Astrocyte (in vitro differentiated cells and primary cell): ENCODE measurements at regions not wholly inside any gene's neighbourhood (a gene's known extent, or its start where the extent isn't known, plus 50 kb on each side); places are given as distances from the start of the nearest gene placed in this dataset.

Source experiments
- DNase-seq: peaks from one replicate; pipeline ENCODE4 v3.0.0-alpha.2; 2010; ENCODE audit warnings: low read depth
- FAIRE-seq: peaks from 2 replicates; lab custom pipeline; 2011; peaks lifted over from hg19 to GRCh38; lab: Jason Lieb, UNC
- H2AFZ ChIP-seq: 2 replicates; pipeline ENCODE4 v1.6.0; 2012; ENCODE audit warnings: low read depth, low read length, inconsistent platforms
- H3K27ac ChIP-seq: 2 replicates; pipeline ENCODE4 v1.5.1; 2011; ENCODE audit warnings: low read depth, low read length, inconsistent platforms
- H3K27me3 ChIP-seq: 2 replicates; pipeline ENCODE4 v1.6.0; 2011; ENCODE audit warnings: low read length, inconsistent platforms; ENCODE audit not compliant: insufficient read depth
- H3K36me3 ChIP-seq: 2 replicates; pipeline ENCODE4 v1.5.1; 2011; ENCODE audit warnings: low read length, inconsistent platforms; ENCODE audit not compliant: insufficient read depth
- H3K4me1 ChIP-seq: 2 replicates; pipeline ENCODE4 v1.5.1; 2011; ENCODE audit warnings: low read length, inconsistent platforms; ENCODE audit not compliant: insufficient read depth
- H3K4me2 ChIP-seq: 2 replicates; pipeline ENCODE4 v1.6.0; 2012; ENCODE audit warnings: low read length, inconsistent platforms
- H3K4me3 ChIP-seq: 2 replicates; pipeline ENCODE4 v1.5.1; 2011; ENCODE audit warnings: low read depth, mild to moderate bottlenecking, low read length, inconsistent platforms; ENCODE audit not compliant: insufficient read depth
- H3K79me2 ChIP-seq: 2 replicates; pipeline ENCODE4 v1.6.0; 2012; ENCODE audit warnings: mild to moderate bottlenecking, low read length, inconsistent platforms; ENCODE audit not compliant: insufficient read depth
- H3K9ac ChIP-seq: 2 replicates; pipeline ENCODE4 v1.6.0; 2012; ENCODE audit warnings: mild to moderate bottlenecking, low read length, inconsistent platforms
- H3K9me3 ChIP-seq: 2 replicates; pipeline ENCODE4 v1.5.1; 2012; ENCODE audit warnings: low read depth, mild to moderate bottlenecking, low read length, inconsistent platforms; ENCODE audit not compliant: insufficient read depth
- H4K20me1 ChIP-seq: 2 replicates; pipeline ENCODE4 v1.6.0; 2012; ENCODE audit warnings: low read length, inconsistent platforms; ENCODE audit not compliant: insufficient read depth
- H3K27ac Mint-ChIP-seq: one replicate; pipeline ENCODE4 v1.8.0; 2021; ENCODE audit warnings: mild to moderate bottlenecking, mixed read lengths; ENCODE audit not compliant: unreplicated experiment
- H3K27me3 Mint-ChIP-seq: one replicate; pipeline ENCODE4 v1.8.0; 2021; ENCODE audit warnings: low read depth, mixed read lengths; ENCODE audit not compliant: unreplicated experiment
- H3K36me3 Mint-ChIP-seq: one replicate; pipeline ENCODE4 v1.8.0; 2021; ENCODE audit warnings: low read depth, mixed read lengths; ENCODE audit not compliant: unreplicated experiment
- H3K4me1 Mint-ChIP-seq: one replicate; pipeline ENCODE4 v1.8.0; 2021; ENCODE audit warnings: low read depth, mixed read lengths; ENCODE audit not compliant: unreplicated experiment
- H3K4me3 Mint-ChIP-seq: one replicate; pipeline ENCODE4 v1.8.0; 2021; ENCODE audit warnings: mild to moderate bottlenecking, moderate library complexity, mixed read lengths; ENCODE audit not compliant: unreplicated experiment
- H3K9me3 Mint-ChIP-seq: one replicate; pipeline ENCODE4 v1.8.0; 2021; ENCODE audit warnings: mild to moderate bottlenecking, mixed read lengths; ENCODE audit not compliant: unreplicated experiment
- EZH2 ChIP-seq: IDR thresholded peaks from 2 replicates; pipeline ENCODE4 v1.6.1; 2012; ENCODE audit warnings: mild to moderate bottlenecking, low read length, inconsistent platforms; ENCODE audit not compliant: insufficient read depth
- TF ChIP-seq, protein P1 (sequence below): IDR thresholded peaks from 2 replicates; pipeline ENCODE4 v1.5.1; 2011; ENCODE audit warnings: low read depth, mild to moderate bottlenecking, inconsistent platforms, low read length, moderate library complexity; ENCODE audit not compliant: insufficient read depth

DNA sequence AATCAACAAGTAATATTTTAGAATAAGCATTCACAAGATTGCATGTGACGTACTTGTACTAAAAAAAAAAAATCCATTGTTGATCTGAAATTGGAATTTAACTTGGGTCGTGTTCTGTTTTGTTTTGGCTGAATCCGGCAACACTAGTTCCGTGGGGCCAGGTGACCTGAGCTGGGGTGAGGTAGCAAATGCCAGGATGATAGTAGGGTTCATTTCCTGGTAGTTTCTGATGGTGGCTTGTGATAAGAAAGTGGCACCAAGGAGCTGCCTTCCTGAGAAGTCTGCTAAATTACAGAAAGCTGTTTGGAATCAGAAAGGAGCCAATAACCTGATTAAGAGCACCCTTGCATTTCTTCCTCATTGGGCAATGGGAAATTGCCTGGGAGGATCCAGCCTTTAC, 126.4 kb upstream of the DLX2 start:
- Mint-ChIP-seq H3K27me3 (peaks cover 10% of the 10 kb centered on the region), H3K9me3 (no peaks in the 10 kb centered on the region), H3K27ac (no peak overlapping the region), H3K36me3 (no peaks in the 10 kb centered on the region), H3K4me3 (no peak overlapping the region), H3K4me1 (peaks cover 17% of the 10 kb centered on the region)
- Histone ChIP-seq H3K4me2 (no peak overlapping the region), H2AFZ (no peak overlapping the region), H3K27me3 (no peaks in the 10 kb centered on the region), H3K36me3 (no peaks in the 10 kb centered on the region), H3K9ac (no peak overlapping the region), H4K20me1 (no peaks in the 10 kb centered on the region), H3K9me3 (no peaks in the 10 kb centered on the region), H3K4me3 (no peak overlapping the region), H3K27ac (no peak overlapping the region), H3K4me1 (peaks cover 16% of the 10 kb centered on the region), H3K79me2 (no peaks in the 10 kb centered on the region)
- TF ChIP-seq EZH2 = no peak
- no peak for FAIRE-seq
- no peak for DNase-seq

DNA sequence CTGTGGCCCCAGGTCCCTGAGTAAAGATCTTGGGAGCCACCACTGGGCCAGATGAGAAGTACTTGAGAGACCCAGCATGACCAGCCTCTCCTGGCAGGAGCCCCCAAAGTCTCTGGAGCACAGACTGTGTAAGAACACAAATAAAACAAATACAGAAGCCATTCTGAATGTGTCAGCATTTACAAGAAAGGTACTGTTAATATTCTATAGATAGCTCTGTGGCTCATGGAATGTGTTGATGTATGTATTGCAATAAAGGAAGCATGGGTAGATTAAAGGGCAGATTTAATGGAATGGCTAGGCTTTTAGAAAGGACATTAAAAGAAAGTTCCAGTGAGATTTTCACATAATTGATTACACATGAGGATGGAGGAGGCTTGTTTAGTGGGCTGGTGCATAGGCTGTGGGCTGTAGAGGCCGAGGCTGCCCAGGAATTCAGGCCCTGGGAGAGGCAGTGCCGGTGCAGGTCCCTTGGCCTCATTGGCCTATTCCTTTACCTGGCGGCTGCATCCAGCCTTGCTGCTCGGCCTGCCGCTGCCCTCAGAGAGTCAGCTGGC, 127.7 kb upstream of the DLX2 start:
- peaks cover 23% of the 10 kb centered on the region for H3K4me1 ChIP-seq
- no peak overlapping the region for H3K4me2 ChIP-seq
- no peaks in the 10 kb centered on the region for H3K36me3 Mint-ChIP-seq
- H3K27me3 ChIP-seq = peaks cover 4% of the 10 kb centered on the region
- H3K9me3 Mint-ChIP-seq = no peaks in the 10 kb centered on the region
- no peak overlapping the region for H3K4me3 ChIP-seq
- no peaks in the 10 kb centered on the region for H4K20me1 ChIP-seq
- H3K36me3 ChIP-seq = no peaks in the 10 kb centered on the region
- H3K4me3 Mint-ChIP-seq = no peak overlapping the region
- no peak for DNase-seq
- no peaks in the 10 kb centered on the region for H3K9me3 ChIP-seq
- TF ChIP-seq EZH2 = no peak
- TF ChIP-seq, protein P1, sequence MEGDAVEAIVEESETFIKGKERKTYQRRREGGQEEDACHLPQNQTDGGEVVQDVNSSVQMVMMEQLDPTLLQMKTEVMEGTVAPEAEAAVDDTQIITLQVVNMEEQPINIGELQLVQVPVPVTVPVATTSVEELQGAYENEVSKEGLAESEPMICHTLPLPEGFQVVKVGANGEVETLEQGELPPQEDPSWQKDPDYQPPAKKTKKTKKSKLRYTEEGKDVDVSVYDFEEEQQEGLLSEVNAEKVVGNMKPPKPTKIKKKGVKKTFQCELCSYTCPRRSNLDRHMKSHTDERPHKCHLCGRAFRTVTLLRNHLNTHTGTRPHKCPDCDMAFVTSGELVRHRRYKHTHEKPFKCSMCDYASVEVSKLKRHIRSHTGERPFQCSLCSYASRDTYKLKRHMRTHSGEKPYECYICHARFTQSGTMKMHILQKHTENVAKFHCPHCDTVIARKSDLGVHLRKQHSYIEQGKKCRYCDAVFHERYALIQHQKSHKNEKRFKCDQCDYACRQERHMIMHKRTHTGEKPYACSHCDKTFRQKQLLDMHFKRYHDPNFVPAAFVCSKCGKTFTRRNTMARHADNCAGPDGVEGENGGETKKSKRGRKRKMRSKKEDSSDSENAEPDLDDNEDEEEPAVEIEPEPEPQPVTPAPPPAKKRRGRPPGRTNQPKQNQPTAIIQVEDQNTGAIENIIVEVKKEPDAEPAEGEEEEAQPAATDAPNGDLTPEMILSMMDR = no peak
- H2AFZ ChIP-seq = no peak overlapping the region
- no peak overlapping the region for H3K9ac ChIP-seq
- H3K27ac ChIP-seq = no peak overlapping the region
- H3K27ac Mint-ChIP-seq = no peak overlapping the region
- H3K27me3 Mint-ChIP-seq = peaks cover 20% of the 10 kb centered on the region
- no peak for FAIRE-seq
- H3K79me2 ChIP-seq = no peaks in the 10 kb centered on the region
- H3K4me1 Mint-ChIP-seq = peaks cover 17% of the 10 kb centered on the region

DNA sequence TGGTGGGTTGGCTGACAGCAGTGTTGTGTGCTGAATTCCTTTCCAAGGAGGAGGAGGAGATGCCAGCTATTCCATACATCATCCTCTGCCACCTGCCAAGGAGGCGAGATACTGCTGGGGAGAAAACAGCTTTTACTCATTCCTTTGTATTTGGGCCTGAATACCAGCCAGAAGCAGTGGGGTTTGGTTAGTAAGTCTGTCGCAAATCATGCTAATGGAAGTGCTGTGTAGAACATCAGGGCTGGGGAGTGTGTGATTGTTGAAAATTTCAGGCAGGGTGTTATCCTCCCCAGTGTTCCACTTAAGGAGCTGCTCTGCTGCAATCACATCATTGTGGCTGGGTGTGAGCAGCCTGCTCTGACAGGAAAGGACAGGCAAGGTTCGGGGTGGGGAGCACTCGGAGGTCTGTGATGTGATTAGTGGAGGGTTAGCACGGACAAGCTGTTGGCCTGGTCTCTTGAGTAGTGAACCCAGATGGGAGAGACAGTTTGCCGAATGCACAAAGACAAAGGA, 128.2 kb upstream of the DLX2 start:
- peaks cover 17% of the 10 kb centered on the region for H3K4me1 Mint-ChIP-seq
- DNase-seq = peak; percentile 47

More for the DNA sequence above, 128.2 kb upstream of the DLX2 start:
- Histone ChIP-seq H3K36me3 (no peaks in the 10 kb centered on the region), H4K20me1 (no peaks in the 10 kb centered on the region), H3K79me2 (no peaks in the 10 kb centered on the region), H3K9me3 (no peaks in the 10 kb centered on the region), H3K4me3 (no peak overlapping the region), H3K27ac (no peak overlapping the region), H3K27me3 (peaks cover 7% of the 10 kb centered on the region), H3K4me2 (no peak overlapping the region), H3K9ac (no peak overlapping the region), H2AFZ (no peak overlapping the region), H3K4me1 (peaks cover 25% of the 10 kb centered on the region)
- peak overlapping the region; percentile 55 for H3K27ac Mint-ChIP-seq
- no peaks in the 10 kb centered on the region for H3K9me3 Mint-ChIP-seq
- FAIRE-seq = no peak
- no peaks in the 10 kb centered on the region for H3K36me3 Mint-ChIP-seq
- H3K4me3 Mint-ChIP-seq = no peak overlapping the region
- no peak for TF ChIP-seq EZH2
- TF ChIP-seq, protein P1 = no peak
- H3K27me3 Mint-ChIP-seq = peaks cover 25% of the 10 kb centered on the region
